Mucosa of descending colon (tissue), 3 donors: ENCODE measurements at regions not wholly inside any gene's neighbourhood (a gene's known extent, or its start where the extent isn't known, plus 50 kb on each side); places are given as distances from the start of the nearest gene placed in this dataset.

Experiments
- ATAC-seq: fragments of 200-7000 bp; cut with Tn5 transposase; one replicate; pipeline ENCODE4 v1.9.1; 2020; ENCODE audit warnings: mild to moderate bottlenecking, moderate library complexity
- DNase-seq, 3 donors: peaks; one replicate each; pipeline ENCODE4 v3.0.0-alpha.2; 2020
- H3K36me3 ChIP-seq: fragments of 200-600 bp; one replicate; pipeline ENCODE4 v1.8.0; 2021; ENCODE audit warnings: low read depth, mild to moderate bottlenecking
- H3K4me1 ChIP-seq: fragments of 200-600 bp; one replicate; pipeline ENCODE4 v1.8.0; 2021; ENCODE audit warnings: low read depth, mild to moderate bottlenecking
- H3K4me3 ChIP-seq: fragments of 200-600 bp; one replicate; pipeline ENCODE4 v1.8.0; 2021; ENCODE audit warnings: mild to moderate bottlenecking
- H3K9me3 ChIP-seq: fragments of 200-600 bp; one replicate; pipeline ENCODE4 v1.8.0; 2021; ENCODE audit warnings: mild to moderate bottlenecking
- CTCF ChIP-seq: fragments of 200-600 bp; IDR thresholded peaks from one replicate; pipeline ENCODE4 v1.8.0; 2022; ENCODE audit warnings: antibody characterized with exemption, mild to moderate bottlenecking
- intact Hi-C, 2 donors: fragments of 100-400 bp; cut with DNase I in 1 of 2; cut with micrococcal nuclease in 1 of 2; formaldehyde crosslinking; loops; one replicate each; pipeline versions ENCODE4 v1.11.0 to v1.11.1; 2022; cut with DNase I, micrococcal nuclease
- donor health status: DM: no; HTN: no; CAD: no; lungs with moderate emphysema.
- donor health status: DM: no; HTN: no; CAD: no.
- donor health status: DM: no; HTN: yes; CAD: no.

GRCh38 chr13:109655206-109655600 lies 131.2 kb downstream of the IRS2 start:
- ATAC-seq (no peak), DNase-seq (no peak)
- no peak overlapping the region for H3K4me3 ChIP-seq
- H3K4me1 ChIP-seq = no peaks in the 10 kb centered on the region
- no peak for TF ChIP-seq CTCF
- H3K9me3 ChIP-seq = no peaks in the 10 kb centered on the region
- no peaks in the 10 kb centered on the region for H3K36me3 ChIP-seq
- intact Hi-C loops = no loop called here

GRCh38 chr13:109654341-109655205 lies 131.8 kb downstream of the IRS2 start:
- TF ChIP-seq CTCF = no peak
- intact Hi-C loops = no loop called here
- Histone ChIP-seq H3K36me3 (no peaks in the 10 kb centered on the region), H3K4me1 (no peaks in the 10 kb centered on the region), H3K4me3 (no peak overlapping the region), H3K9me3 (no peaks in the 10 kb centered on the region)
- DNase-seq (no peak), ATAC-seq (peak; percentile 38)

- ATAC-seq = peak; percentile 83
- no peak for DNase-seq
- no peaks in the 10 kb centered on the region for H3K4me1 ChIP-seq
- H3K36me3 ChIP-seq = no peaks in the 10 kb centered on the region
- no peak overlapping the region for H3K4me3 ChIP-seq
- intact Hi-C loops = no loop called here
- H3K9me3 ChIP-seq = no peaks in the 10 kb centered on the region
- no peak for TF ChIP-seq CTCF
Observed at GRCh38 chr13:109652531-109652930, 133.9 kb downstream of the IRS2 start.

- no peak for ATAC-seq
- no peaks in the 10 kb centered on the region for H3K36me3 ChIP-seq
- no peak for TF ChIP-seq CTCF
- no peaks in the 10 kb centered on the region for H3K4me1 ChIP-seq
- H3K9me3 ChIP-seq = no peaks in the 10 kb centered on the region
- no peak for DNase-seq
- no peak overlapping the region for H3K4me3 ChIP-seq
- intact Hi-C loops = no loop called here
Observed at GRCh38 chr13:109651854-109652253, 134.5 kb downstream of the IRS2 start.

DNA sequence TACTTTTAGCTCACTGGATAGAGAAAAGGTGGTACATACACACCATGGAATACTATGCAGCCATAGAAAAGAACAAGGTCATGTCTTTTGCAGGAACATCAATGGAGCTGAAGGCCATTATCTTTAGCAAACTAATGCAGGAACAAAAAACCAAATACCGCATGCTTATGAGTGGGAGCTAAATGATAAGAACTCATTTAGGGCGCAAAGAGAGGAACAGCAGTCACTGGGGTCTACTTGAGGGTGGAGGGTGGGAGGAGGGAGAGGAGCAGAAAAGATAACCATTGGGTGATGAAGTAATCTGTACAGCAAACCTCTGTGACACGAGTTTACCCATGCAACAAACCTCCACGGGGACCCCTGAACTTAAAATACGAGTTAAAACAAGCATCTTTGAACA lies 135.1 kb downstream of the IRS2 start:
- ATAC-seq = no peak
- no peak for TF ChIP-seq CTCF
- intact Hi-C loops = no loop called here
- no peaks in the 10 kb centered on the region for H3K4me1 ChIP-seq
- no peaks in the 10 kb centered on the region for H3K9me3 ChIP-seq
- no peaks in the 10 kb centered on the region for H3K36me3 ChIP-seq
- no peak overlapping the region for H3K4me3 ChIP-seq
- no peak for DNase-seq
